AG10803 (cell line): ENCODE measurements at regions not wholly inside any gene's neighbourhood (a gene's known extent, or its start where the extent isn't known, plus 50 kb on each side); places are given as distances from the start of the nearest gene placed in this dataset.

ENCODE experiments used
- DNase-seq: peaks from one replicate; pipeline ENCODE4 v3.0.0; 2010; ENCODE audit warnings: low read depth
- H3K4me3 ChIP-seq: 2 replicates; pipeline ENCODE4 v1.5.1; 2011; ENCODE audit warnings: mild to moderate bottlenecking, low read length, control low read depth
- CTCF ChIP-seq: conservative IDR thresholded peaks from 2 replicates; pipeline ENCODE4 v1.5.1; 2011; ENCODE audit warnings: mild to moderate bottlenecking, low read length, control low read depth, inconsistent platforms

DNA sequence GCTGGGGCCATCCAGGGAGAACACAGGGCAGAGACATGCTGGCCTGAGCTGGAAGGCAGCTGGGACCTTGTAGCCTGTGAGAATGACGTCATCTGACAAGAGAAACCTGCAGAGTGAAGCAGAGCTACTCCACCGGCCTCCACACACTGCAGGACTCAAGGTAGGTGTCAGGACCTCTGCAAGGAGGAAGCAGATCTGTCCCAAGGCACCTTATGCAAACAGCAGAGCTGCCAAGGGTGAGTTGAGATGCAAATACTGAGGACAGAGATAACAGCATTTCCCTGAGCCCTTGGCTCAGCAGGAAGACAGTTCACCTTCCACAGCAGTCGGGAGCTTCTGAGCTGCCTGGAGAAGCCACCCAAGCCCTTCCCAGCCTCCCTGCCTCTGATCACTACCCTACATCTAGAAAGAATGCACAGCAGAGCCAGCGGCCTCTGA, 51.9 kb upstream of the IGSF9B start:
- TF ChIP-seq CTCF: no peak
- H3K4me3 ChIP-seq: no peak overlapping the region
- no peak for DNase-seq

DNA sequence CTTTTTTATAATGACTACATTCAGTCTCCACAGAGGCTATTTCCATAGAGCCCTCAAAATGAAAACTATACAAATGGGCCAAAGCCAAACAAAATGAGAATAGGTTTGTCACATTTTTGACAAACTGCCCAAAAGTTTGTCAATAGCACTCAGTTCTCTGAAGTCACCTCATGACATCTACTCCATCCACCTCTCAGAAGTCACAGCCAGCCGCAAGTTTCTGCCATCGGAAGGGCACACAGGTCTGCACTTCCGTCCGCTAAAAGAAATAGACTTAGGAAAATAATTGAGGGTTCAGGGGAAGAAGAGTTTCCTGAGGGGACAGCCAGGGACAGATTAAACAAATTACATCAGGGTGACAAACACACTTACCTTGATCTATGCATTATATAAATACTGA, 55.4 kb upstream of the JAM3 start:
- TF ChIP-seq CTCF: no peak
- no peak overlapping the region for H3K4me3 ChIP-seq
- no peak for DNase-seq

- TF ChIP-seq CTCF: peak; percentile 44
- DNase-seq: no peak
- no peak overlapping the region for H3K4me3 ChIP-seq
These were observed 54.4 kb upstream of the JAM3 start for GRCh38 chr11:134014511-134014910.

GRCh38 chr11:134015556-134015955, 53.3 kb upstream of the JAM3 start:
- no peak overlapping the region for H3K4me3 ChIP-seq
- no peak for TF ChIP-seq CTCF
- no peak for DNase-seq

GRCh38 chr11:134017511-134018430, 51.1 kb upstream of the JAM3 start:
- H3K4me3 ChIP-seq: no peak overlapping the region
- DNase-seq: no peak
- no peak for TF ChIP-seq CTCF
